ENCODE measurements at regions not wholly inside any gene's neighbourhood (a gene's known extent, or its start where the extent isn't known, plus 50 kb on each side); places are given as distances from the start of the nearest gene placed in this dataset.

DNA sequence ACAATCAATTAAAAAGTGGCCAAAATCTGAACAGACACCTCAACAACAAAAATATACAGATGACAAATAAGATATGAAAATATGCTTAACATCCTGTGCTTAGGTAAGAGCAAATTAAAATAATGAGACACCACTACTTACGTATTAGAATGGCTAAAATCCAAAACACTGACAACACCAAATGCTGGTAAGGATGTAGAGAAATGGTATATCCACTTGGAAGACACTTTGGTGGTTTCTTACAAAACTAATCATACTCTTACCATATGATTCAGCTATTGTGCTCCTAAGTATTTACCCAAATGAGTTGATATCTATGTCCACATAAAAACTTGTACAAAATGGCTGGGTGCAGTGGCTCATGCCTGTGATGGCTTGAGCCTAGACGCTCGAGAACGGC is 51.7 kb upstream of the ZNF599 start:
- intact Hi-C loops (cut with DNase I) = no loop called here
- no peak overlapping the region for H3K27ac ChIP-seq
- TF ChIP-seq POLR2A (IDR thresholded peaks at IDR 0.05) (no peak), CTCF (IDR thresholded peaks at IDR 0.05) (no peak)
- WGBS, 2 donors = 86 to 96% methylated on average over 4 of the region's 4 CpGs
- H3K36me3 ChIP-seq = no peaks in the 10 kb centered on the region
- no peaks in the 10 kb centered on the region for H3K4me1 ChIP-seq
- H3K4me3 ChIP-seq = no peak overlapping the region
- no peak for DNase-seq
- H3K27me3 ChIP-seq = peaks cover 0 to 4% (median 0%) of the 10 kb centered on the region in 4 donors
- H3K9me3 ChIP-seq = no peaks in the 10 kb centered on the region

Measured in esophagus squamous epithelium (tissue), 5 donors.